Activated T-cell treated with anti-CD3 and anti-CD28 coated beads, Interleukin-2, amount 50 U/mL, for 1 hour (primary cell): ENCODE measurements at regions not wholly inside any gene's neighbourhood (a gene's known extent, or its start where the extent isn't known, plus 50 kb on each side); places are given as distances from the start of the nearest gene placed in this dataset.

ENCODE experiments used
- DNase-seq: peaks from one replicate; pipeline ENCODE4 v3.0.0-alpha.2; 2020

DNA sequence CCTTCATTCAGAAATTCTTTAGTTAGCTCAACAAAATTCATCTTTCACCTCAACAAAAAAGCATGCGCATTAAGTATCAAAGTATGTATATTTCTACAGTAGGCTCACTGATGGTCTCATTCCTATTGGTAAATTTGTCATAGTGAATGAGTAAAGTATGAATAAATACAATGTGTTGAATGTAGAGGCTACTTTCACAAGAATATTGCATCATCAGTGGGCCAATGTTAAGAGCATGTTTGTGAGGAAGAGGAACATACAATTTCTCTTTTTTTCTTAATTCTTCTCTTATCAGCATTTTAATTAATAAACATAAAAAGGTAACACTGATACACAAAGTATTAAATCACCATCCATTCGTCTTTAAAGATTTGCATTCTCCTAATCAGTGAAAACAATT lies 505.1 kb downstream of the CETN3 start:
- no peak for DNase-seq

DNA sequence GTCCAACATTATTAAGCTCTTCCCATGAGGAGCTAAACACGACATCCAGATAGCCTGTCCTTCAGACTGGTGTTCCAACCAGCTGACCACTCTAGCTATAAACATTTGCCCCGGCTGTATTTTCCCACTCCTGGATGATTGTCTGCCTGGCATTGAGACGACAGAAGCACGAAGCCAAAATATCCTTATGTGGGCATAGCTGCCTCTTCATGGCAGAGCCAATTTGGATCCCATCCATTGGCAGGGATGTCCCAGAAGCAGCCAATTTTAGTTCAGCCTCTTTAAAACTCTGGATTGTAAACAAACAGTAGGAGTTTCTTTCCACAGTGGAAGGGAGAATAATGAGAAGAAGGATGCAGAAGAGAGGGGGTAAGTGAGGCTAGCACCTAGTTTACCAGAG lies 507.6 kb downstream of the CETN3 start:
- DNase-seq = no peak

DNA sequence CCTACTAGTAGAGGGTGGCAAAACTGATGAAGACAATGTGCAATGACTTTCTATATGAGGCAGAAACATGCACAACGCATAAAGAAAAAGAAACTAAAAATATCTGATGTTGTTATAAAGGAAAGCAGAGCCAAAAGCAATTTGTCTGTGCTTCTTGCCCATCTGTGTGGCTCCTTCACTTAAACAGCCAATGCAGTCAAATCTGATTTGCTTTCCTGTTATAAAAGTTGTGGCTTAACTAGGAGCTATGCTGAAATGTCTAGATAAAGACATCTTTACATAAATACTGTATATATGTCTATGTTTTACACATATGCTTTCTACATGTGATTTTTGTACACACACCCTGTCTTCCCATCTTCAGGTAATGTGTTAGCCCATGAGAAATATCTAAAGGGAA lies 508.2 kb downstream of the CETN3 start:
- no peak for DNase-seq

DNA sequence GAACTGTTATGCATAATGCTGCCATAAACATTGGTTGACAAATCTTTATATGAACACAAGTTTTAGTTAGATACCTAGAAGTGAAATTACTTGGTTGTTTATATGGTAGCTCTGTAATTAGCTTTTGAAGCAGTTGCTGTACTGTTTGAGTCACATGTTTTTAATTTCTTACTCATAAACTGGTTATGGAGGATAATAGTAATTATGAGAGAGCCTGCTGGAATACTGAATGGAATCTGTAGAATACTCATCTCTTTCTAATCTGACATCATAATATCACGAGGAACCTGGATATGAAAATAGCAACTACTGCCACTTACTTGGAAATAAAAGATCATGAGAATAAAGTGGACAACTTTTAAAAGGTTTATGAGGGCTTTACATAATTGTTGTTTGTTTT lies 509.2 kb downstream of the CETN3 start:
- DNase-seq = no peak

DNA sequence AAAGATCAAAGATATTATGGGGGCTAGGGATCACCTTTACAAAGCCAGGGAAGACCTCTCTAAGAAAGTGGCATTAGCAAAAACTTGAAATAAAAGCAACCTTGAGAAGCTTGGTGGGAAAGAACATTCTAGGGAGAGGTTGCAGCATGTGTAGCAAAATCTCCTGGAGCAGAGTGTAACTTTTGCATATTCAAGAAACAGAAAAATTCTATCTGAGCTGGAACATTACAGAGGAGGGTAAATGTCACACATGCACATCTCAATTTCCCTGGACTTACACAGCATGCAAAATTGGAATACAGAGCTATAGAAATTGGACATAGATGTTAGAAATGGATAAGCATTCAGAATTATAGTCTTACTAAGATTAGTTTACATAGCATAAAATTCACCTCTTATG lies 510.0 kb downstream of the CETN3 start:
- no peak for DNase-seq

DNA sequence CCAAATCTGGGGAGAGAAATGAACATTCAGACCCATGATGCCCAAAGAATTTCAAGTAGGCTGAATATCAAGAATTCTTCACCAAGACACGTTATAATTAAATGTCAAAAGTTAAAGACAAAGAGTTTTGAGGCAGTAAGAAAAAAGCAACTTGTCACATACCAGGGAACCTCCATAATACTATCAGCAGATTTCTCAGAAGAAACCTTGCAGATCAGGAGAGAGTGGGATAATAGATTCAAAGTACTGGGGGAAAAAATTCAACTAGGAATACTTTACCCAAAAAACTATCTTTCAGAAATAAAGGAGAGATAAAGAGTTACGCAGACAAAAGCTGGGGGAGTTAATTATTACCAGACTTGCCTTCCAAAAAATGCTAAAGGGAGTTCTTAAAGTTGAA lies 516.0 kb downstream of the CETN3 start:
- DNase-seq = no peak

DNA sequence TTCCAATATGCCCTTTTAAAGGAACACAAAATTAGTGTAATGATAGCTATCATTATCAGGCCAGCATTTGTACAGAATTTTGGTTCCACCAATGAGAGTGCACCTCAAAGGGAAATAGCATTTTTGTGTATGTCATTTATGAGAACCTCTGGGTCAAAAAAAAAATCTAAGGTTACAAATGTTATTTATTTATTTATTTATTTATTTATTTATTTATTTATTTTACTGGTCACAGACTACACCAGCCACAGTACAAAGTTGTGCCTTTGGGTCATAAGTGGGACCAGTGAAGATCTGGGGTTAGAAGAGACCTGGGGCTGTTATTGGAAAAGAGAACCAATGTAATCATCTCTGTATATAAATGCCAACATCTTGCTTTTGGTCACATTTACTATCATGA lies 523.9 kb downstream of the CETN3 start:
- DNase-seq = no peak

DNA sequence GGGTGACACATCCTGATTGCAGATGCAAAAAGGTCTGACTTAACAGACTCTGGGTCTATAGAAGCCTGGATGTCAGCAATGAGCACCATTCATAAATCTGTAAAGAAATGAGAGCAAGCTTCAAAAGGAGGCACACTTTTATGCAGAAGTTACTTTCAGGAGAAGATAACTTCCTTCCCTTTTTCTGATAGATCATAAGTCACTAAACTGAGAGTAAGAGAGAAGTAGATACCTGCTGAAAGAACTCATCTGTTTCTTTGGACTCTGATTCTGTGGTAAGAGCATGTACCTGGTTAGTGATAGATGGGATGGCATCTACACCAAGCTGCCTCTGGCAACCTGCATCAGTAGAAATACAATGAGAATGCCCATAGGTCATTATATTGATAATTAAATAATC lies 525.6 kb downstream of the CETN3 start:
- DNase-seq = no peak

DNA sequence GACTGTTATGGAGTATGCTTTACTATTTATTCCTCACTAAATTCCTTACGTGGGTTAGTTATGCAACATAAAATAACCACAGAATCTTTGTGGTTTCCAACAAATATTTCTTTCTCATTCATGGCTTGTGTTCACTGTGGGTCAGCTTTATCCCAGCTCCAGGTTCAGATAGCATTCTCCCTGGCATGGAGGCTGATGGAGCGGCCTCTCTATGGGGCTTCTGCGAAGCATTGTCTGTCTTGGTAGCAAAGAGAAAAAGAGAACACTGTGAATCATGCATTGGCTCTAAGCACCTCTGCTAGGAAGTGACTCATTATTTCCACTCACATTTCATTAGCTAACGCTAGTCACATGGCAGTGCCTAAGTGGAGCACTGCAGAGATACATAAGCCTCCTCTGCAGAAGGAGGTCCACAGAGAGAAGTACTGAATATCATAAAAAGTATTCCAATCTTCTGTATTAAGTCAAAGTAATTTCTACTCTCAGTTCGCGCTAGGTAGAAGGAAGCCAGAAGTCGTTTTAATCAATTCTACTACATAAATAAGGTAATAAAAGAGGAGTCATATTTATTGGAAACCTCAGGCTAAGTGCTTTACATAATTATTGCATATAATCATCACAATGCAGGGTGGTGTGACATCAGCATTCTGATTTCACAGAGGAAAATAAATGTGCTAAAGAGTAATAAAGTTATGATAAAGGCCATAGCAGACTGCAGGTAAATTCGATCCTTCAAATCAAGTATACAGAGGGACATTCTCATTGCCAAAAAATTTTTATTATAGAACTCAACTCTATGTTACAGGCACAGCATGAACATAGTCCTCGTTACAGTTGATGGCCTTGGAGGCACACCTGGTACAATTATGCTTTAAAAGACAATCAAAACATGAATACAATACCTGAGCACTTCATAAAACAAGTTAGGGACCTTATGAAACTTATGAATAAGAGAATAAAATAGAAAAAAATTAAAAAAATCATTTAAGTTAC lies 531.1 kb downstream of the CETN3 start:
- DNase-seq = no peak

DNA sequence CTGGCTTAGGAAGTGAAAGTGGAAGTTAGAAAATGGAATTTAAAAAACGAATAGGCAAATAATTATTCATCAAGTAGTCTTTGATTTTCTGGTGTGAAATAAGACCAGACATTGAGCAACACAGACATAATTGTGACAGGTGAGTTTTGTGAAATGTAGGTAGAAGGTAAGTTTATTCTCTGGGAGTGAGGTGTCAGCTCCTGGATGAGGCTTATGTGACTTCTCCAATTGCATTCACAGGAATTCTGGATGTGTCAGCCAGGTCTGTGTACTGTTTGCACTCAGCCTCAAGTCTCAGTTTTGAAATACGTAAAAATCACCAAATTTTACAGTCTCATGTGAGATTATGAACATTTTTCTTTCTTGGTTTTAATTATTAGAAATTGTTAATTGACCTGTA lies 537.6 kb downstream of the CETN3 start:
- DNase-seq = no peak

DNA sequence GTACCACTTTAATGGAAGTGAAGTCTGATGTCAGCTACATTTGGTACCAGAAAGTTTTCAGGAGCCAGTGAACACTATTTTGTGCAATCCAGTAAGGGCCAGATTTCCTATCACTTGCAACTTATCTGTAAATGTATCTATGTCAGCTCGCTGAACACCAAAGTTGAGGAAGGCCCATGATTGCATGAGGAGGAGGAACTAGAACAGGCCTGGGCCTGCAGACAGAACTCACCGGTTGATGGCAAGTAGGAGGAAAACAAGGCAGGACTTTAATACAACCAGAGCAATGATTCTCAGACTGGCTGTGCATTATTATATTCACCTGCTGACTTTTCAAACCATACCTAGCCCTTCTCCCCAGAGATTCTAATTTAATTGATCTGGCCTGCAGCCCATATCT lies 540.2 kb downstream of the CETN3 start:
- no peak for DNase-seq

DNA sequence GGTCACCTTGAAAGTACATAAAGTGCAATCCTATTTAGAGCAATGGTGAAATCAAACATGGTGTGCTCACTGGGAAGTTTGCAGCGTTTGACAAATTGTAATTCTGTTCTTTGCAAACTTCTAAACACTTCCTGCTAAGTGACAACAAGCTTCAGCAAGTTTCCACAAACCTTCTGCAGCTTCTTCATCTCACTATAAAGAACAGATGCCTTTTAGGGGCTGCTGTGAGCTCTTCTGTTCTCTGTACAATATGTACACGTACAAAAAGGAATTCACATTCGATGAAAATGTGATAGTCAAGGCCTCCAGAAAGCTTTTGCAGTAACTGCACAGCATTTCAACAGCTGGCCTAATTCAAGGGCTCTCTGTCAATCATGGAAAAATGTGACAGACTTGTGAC lies 543.1 kb downstream of the CETN3 start:
- DNase-seq = no peak

DNA sequence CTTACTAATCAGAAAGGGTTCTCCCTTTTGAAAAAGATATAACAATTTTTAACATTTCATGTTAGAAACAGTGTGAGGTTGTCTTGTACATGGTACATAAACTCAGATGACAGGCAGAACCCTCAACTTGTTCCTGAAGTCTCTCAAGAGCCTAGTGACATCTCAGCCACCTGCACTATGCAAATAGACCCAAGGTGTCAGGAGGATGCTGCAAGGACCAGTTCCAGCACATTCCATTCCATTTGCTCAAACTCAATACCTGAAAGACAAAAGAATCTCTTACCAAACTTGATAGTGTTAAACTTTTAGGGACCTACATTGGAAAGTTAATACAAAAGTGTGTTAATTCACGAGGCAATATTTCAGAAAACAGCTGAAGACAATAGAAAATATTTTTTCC lies 544.6 kb downstream of the CETN3 start:
- DNase-seq = no peak

DNA sequence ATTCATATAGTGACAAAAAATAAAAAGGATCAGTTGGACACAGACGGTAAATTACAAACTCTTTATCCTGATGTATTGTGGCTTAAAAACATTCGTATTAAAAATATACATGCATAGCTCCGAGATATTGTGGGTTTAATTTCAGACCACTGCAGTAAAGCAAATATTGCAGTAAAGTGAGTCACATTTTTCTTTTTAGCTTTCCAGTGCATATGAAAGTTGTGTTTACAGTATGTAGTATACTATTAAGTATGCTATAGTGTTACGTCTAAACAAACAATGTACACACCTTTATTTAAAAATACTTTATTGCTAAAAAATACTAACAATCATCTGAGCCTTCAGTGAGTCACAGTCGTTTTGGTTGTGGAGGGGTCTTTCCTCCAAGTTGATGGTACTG lies 551.8 kb downstream of the CETN3 start:
- no peak for DNase-seq

DNA sequence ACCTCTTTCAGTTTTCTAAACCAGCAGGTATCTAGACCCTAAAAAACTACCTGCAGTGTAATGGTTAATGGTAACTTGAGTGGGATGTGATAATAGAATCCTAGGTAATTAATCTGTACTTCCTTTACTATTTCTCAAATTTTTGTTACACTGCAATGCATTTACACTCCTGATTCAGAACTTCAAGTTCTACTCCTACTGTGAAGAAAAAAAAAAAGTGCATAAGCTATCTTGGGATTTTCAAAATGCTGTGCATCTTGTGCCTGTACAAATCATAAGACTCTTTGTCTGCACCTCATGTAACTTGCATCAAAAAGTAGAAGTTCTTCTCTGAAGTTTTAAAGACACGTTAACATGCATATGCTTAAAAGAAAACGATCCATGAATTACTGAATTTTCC lies 554.1 kb downstream of the CETN3 start:
- no peak for DNase-seq

DNA sequence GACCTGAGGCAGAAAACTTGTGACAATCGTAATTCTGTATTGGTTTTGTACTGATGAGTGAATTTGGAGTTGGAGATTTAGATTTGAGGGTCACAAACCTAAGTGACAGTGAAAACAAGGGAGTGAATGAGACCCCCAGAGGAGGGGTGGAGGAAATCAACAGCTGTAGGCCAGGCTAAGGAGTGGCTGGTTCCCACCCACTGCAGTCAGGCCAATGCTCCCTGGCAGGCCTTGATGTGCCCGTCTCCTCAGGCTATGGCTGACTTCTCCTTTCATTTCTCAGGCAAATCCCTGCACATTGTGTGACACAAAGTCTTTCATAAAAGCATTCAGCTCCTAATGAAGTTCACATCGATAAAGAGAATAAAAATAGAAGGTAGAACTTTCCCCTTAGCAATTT lies 557.6 kb downstream of the CETN3 start:
- no peak for DNase-seq

DNA sequence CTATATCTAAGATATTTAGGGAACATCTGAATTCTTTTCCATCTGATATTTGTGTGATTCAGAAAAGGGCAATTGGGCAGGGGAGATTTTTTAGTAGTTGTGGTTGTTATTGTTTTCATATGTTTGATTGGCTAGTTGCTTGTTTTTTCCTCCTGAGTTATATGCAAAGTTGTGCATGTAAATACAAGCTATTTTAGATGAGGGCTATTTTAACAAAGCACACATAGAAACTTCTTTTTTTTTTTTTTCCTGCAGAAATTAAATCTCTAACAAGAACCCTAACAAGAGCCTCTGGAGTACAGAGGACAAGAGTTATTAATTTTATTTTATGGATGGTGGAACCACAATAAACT lies 559.1 kb downstream of the CETN3 start:
- no peak for DNase-seq

DNA sequence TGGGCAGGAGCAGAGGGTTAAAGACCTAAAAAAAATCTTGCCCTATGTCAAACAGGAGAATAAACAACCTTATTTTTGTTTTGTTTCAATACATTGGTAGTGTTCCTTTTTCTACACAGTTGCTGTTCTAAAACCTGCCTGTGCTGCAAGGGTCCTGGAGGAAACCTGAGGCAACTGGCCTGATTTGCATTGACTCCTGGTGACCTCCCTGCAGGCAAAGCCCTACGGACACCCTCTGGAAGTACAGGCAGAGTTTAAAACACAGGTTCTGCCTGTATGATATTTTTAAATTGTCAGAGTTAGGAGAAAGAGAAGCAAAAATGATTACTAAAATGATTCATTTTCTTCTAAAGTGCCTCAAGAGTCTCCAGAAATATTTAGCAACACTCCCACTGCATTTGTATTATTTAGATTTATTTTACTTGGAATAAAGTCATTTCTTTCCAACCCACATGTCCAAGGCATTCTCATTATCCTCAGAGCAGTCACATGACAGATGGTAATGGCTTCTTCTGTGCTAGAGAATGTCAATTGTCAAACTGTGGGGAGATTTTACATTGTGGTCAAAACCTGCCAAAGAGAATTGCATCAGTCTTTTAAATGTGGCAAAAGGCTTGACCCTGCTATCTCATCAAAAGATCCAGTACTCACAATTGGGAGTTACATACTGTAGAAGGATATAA lies 559.6 kb downstream of the CETN3 start:
- DNase-seq = no peak

DNA sequence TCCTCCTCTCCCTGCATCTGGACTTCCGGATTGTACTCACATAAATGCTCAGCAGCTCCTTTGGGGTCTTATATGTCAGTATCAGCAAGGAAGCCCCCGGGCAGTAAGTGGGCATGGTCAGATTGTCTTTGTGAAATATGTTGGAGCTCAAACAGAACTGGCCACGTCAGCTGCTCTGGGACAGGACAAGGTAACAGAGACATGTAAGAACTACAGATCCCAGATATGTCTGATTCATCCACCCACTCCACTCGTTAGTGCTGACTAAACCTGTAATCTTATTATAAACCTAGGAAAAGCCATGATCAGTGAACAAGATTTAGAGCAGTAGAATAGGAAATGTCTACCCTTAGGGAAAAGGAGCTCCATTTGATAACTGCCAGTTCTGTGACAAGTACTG lies 561.8 kb downstream of the CETN3 start:
- DNase-seq = no peak

DNA sequence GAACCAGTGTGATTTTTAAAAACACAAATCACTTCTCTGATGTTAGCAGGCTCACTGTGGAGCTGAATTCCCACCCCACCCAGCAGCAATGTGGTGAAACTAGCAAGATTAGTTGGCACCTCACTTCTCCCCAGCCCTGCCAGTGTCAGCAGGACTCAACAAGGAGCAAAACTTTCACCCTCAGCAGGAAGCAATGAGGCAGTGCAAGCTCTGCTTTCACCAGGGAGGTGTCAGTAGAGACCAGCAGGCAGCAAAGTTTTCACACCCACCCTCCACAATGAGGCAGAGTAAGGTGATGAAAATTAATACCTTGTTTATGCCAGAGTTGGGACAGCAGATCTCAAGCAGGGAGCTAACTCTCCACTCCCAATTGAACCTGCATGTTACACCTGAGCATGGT lies 565.0 kb downstream of the CETN3 start:
- DNase-seq = no peak

DNA sequence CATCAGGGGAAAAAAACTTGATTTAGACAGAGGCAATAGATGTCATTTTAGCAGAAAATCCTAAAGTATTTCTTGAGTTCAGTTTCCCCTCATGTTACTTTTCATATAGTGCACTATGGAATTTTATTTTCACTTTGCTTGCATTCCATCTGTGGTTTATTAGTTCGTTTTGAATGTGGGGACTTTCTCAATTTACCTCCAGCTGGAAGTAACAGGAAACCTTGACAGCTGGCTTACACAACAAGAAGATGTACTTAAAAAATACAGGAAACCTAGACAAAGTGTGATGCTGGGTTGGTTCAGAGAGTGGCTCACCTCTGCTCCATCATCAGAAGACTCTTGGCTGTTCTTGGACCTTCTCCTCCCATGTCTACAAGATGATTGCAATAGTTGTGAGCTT lies 567.0 kb downstream of the CETN3 start:
- DNase-seq = no peak

DNA sequence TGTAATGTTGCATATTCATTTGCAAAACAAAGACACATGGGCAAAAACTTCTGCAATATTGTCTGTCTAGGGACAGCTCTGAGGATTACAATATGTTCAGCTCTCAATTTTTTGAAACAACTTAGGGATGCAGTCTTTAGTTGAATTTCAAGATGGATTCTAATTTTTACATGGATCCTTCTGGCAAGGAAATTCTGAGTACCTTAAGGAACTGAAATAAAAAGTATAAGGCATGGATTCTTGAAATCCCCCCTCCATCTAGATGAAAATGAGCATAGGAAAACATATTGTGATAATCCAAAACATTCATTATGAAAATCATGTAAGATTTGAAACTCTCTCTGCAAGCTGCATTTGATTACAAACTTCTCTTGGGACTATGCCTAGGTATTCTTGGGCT lies 568.6 kb downstream of the CETN3 start:
- DNase-seq = no peak

DNA sequence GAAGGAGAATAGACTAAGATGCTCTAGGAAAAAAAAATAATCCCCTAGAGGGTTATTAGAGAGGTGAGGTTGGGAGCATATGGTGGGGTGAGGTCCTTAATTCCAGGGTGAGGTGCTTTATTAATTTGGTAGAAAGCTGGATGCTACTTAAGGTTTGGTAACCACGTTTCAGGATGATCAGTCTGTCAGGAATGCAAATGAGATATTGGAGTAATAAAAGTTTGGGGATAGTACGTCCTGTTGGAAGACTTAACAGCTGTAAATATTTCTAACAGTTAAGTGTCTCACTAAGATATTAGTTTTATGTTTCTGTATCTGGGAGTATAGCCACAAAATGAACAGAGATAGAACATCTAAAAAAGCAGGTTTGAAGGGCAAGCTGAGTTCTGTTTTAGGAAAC lies 578.9 kb downstream of the CETN3 start:
- DNase-seq = no peak

DNA sequence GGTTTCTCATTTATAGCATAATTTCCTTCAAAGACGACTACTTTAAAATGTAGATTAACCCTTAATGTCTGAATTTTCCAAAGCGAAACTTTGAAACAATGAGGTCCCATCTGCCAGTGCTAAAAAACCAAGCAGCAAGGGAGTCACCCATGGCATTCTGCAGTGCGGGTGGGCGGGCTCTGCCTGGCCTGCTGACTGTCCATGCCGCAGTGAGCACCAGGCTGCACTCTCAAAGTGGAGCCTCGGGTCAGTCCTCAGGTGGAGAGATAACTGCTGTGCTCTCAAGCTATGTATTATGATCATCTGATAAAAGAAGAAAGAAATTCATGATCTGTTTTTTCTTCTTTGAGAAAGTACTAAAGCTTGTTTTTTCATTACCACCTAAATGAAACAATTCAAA lies 581.6 kb downstream of the CETN3 start:
- DNase-seq = no peak

DNA sequence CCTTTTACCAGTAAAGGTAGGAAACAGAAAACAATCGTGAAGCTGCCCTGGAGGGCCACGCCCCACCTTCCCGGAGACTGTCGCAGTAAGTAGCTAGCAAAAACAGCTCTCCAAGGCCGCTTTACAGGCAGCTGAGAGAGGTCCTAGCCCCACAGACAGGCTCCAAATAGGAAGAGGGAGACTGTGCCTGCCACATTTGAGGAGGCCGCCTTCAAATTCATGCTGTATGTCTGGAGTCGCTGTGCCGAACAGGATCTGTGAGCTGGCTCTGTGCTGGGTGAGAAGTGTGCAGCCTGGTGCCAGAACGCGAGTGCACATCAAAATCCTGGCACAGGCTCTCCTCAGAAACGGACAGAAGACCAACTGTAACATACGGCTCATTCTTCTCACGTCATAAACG lies 582.2 kb downstream of the CETN3 start:
- DNase-seq = no peak
